ENCODE measurements at regions not wholly inside any gene's neighbourhood (a gene's known extent, or its start where the extent isn't known, plus 50 kb on each side); places are given as distances from the start of the nearest gene placed in this dataset.

- TF ChIP-seq ZNF574 (CRISPR knock-in tag; IDR thresholded peaks at IDR 0.05) (0 out of 2 replicates have a peak, but pooled peaks have one; percentile 28), NONO (IDR thresholded peaks at IDR 0.05) (no peak), NONO (CRISPR knock-in tag; conservative IDR thresholded peaks at IDR 0.05) (no peak), DNMT1 (CRISPR knock-in tag; IDR thresholded peaks at IDR 0.05) (peak; percentile 94), ZNF710 (CRISPR knock-in tag; IDR thresholded peaks at IDR 0.05; ENCODE audit: borderline replicate concordance) (no peak), MTA3 (CRISPR knock-in tag; IDR thresholded peaks at IDR 0.05) (no peak), BCL3 (CRISPR knock-in tag; IDR thresholded peaks at IDR 0.05) (no peak), CTCF (CRISPR knock-in tag; IDR thresholded peaks at IDR 0.05) (no peak), ZNF350 (CRISPR knock-in tag; IDR thresholded peaks at IDR 0.05; ENCODE audit: borderline replicate concordance, low read depth) (no peak), ZNF24 (IDR thresholded peaks at IDR 0.05) (no peak), MATR3 (CRISPR knock-in tag; IDR thresholded peaks at IDR 0.05) (peak; percentile 64; the same call in 1 of the 2 replicates), ZNF556 (CRISPR knock-in tag; IDR thresholded peaks at IDR 0.05; ENCODE audit: borderline replicate concordance) (no peak), SRSF4 (IDR thresholded peaks at IDR 0.05; ENCODE audit: low read depth, low read length, poor library complexity, severe bottlenecking) (no peak), BORCS8-MEF2B (CRISPR knock-in tag; IDR thresholded peaks at IDR 0.05) (no peak), FIP1L1 (IDR thresholded peaks at IDR 0.05; ENCODE audit: borderline replicate concordance, insufficient read depth, low read depth, low read length) (no peak), ARNT2 (CRISPR knock-in tag; IDR thresholded peaks at IDR 0.05; ENCODE audit: low read depth) (no peak)
Measured at GRCh38 chr14:37778135-37778943, 182.9 kb downstream of the TTC6 start (continued).
